ENCODE measurements at regions not wholly inside any gene's neighbourhood (a gene's known extent, or its start where the extent isn't known, plus 50 kb on each side); places are given as distances from the start of the nearest gene placed in this dataset.

DNA sequence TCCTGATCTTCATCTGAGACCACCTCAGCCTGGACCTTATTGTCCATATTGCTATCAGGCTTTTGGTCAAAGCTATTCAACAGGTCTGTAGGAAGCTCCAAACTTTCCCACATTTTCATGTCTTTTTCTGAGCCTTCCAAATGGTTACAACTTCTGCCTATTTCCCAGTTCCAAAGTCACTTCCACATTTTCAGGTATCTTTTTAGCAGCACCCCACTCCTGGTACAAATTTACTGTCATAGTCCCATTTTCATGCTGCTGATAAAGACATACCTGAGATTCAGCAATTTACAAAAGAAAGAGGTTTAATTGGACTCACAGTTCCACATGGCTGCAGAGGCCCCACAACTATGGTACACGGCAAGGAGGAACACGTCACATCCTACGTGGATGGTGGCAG, 815.5 kb downstream of the KCNJ2 start:
- Histone ChIP-seq H2BK120ac (replicated peaks; ENCODE audit: low read depth, low read length) (no peak overlapping the region), H3K4me1 (replicated peaks in 1 of 4; ENCODE audit: control insufficient read depth in 3 of 4, insufficient read depth in 4 of 4, low read length in 3 of 4) (peaks cover 0 to 10% (median 9%) of the 10 kb centered on the region in 4 experiments; a peak in 5 of 7 replicates), H3K14ac (ENCODE audit: insufficient read length) (no peak overlapping the region), H2BK12ac (ENCODE audit: low read depth, low read length) (no peak overlapping the region), H4K5ac (ENCODE audit: insufficient read length, low read depth, low read length) (no peak overlapping the region), H3K4ac (replicated peaks; ENCODE audit: insufficient read length, low read depth, low read length) (no peak overlapping the region), H4K91ac (replicated peaks; ENCODE audit: insufficient read length, low read length) (no peak overlapping the region), H3K79me2 (ENCODE audit: control insufficient read depth in 1 of 2, insufficient read depth in 2 of 2, low read length in 2 of 2) (no peaks in the 10 kb centered on the region), H4K20me1 (replicated peaks in 1 of 2; ENCODE audit: control insufficient read depth in 1 of 2, insufficient read depth in 2 of 2, low read length in 2 of 2) (no peaks in the 10 kb centered on the region), H3K9ac (replicated peaks in 1 of 4; ENCODE audit: extremely low read depth in 1 of 4, low read depth in 3 of 4, low read length in 3 of 4) (no peak overlapping the region), H3K27ac (ENCODE audit: low read depth, low read length) (no peak overlapping the region), H2BK5ac (ENCODE audit: low read depth, low read length) (no peak overlapping the region), H2AFZ (ENCODE audit: low read length) (no peak overlapping the region), H3K4me2 (ENCODE audit: insufficient read depth in 1 of 2, low read depth in 2 of 2, low read length in 2 of 2) (no peak overlapping the region), H3K18ac (ENCODE audit: extremely low read depth, low read length) (no peak overlapping the region), H3K4me3 (ENCODE audit: extremely low read depth in 1 of 4, insufficient read depth in 2 of 4, low read depth in 3 of 4, low read length in 4 of 4) (0 out of 8 replicates have a peak overlapping the region, but pooled peaks of 1 of the 4 experiments have one; percentile 9), H2BK15ac (ENCODE audit: low read length) (no peak overlapping the region), H3K36me3 (ENCODE audit: control insufficient read depth in 2 of 4, insufficient read depth in 4 of 4, low read length in 3 of 4) (peaks cover 0 to 9% (median 0%) of the 10 kb centered on the region in 4 experiments; a peak in 1 of 8 replicates), H3K27me3 (replicated peaks in 1 of 4; ENCODE audit: control insufficient read depth in 3 of 4, extremely low read depth in 1 of 4, insufficient read depth in 3 of 4, low read length in 3 of 4) (no peaks in the 10 kb centered on the region), H3K56ac (replicated peaks; ENCODE audit: insufficient read length, low read depth, low read length) (no peak overlapping the region), H3K23ac (ENCODE audit: insufficient read length) (no peak overlapping the region), H3K79me1 (ENCODE audit: low read depth, low read length) (no peaks in the 10 kb centered on the region), H2AK5ac (ENCODE audit: low read depth, low read length) (no peak overlapping the region), H3K9me3 (ENCODE audit: insufficient read depth in 2 of 2, low read depth in 1 of 2, low read length in 1 of 2) (peaks cover 24 to 31% of the 10 kb centered on the region in 2 experiments), H4K8ac (ENCODE audit: extremely low read depth, insufficient read depth, low read length) (no peak overlapping the region), H2BK20ac (ENCODE audit: low read length) (no peak overlapping the region), H3K23me2 (ENCODE audit: low read depth, low read length) (no peaks in the 10 kb centered on the region)
- ChIA-PET POLR2A (ENCODE audit: partially characterized antibody) (no interaction called here), CTCF (ENCODE audit: partially characterized antibody) (no interaction called here)
- DNase-seq (ENCODE audit: low read depth in 1 of 2, low spot score in 2 of 2) (no peak), FAIRE-seq (no peak)
- 81% methylated on average over 3 of the region's 3 CpGs; no CpG with 5 or more reads in 1 of the 2 experiments for WGBS, 2 experiments (ENCODE audit: extremely low coverage in 1 of 2, insufficient coverage in 1 of 2, insufficient read length in 1 of 2, insufficient replicate concordance in 2 of 2, low coverage in 1 of 2, low lambda C conversion rate in 2 of 2, missing lambda C conversion rate in 1 of 2)
- TF ChIP-seq, protein P1, sequence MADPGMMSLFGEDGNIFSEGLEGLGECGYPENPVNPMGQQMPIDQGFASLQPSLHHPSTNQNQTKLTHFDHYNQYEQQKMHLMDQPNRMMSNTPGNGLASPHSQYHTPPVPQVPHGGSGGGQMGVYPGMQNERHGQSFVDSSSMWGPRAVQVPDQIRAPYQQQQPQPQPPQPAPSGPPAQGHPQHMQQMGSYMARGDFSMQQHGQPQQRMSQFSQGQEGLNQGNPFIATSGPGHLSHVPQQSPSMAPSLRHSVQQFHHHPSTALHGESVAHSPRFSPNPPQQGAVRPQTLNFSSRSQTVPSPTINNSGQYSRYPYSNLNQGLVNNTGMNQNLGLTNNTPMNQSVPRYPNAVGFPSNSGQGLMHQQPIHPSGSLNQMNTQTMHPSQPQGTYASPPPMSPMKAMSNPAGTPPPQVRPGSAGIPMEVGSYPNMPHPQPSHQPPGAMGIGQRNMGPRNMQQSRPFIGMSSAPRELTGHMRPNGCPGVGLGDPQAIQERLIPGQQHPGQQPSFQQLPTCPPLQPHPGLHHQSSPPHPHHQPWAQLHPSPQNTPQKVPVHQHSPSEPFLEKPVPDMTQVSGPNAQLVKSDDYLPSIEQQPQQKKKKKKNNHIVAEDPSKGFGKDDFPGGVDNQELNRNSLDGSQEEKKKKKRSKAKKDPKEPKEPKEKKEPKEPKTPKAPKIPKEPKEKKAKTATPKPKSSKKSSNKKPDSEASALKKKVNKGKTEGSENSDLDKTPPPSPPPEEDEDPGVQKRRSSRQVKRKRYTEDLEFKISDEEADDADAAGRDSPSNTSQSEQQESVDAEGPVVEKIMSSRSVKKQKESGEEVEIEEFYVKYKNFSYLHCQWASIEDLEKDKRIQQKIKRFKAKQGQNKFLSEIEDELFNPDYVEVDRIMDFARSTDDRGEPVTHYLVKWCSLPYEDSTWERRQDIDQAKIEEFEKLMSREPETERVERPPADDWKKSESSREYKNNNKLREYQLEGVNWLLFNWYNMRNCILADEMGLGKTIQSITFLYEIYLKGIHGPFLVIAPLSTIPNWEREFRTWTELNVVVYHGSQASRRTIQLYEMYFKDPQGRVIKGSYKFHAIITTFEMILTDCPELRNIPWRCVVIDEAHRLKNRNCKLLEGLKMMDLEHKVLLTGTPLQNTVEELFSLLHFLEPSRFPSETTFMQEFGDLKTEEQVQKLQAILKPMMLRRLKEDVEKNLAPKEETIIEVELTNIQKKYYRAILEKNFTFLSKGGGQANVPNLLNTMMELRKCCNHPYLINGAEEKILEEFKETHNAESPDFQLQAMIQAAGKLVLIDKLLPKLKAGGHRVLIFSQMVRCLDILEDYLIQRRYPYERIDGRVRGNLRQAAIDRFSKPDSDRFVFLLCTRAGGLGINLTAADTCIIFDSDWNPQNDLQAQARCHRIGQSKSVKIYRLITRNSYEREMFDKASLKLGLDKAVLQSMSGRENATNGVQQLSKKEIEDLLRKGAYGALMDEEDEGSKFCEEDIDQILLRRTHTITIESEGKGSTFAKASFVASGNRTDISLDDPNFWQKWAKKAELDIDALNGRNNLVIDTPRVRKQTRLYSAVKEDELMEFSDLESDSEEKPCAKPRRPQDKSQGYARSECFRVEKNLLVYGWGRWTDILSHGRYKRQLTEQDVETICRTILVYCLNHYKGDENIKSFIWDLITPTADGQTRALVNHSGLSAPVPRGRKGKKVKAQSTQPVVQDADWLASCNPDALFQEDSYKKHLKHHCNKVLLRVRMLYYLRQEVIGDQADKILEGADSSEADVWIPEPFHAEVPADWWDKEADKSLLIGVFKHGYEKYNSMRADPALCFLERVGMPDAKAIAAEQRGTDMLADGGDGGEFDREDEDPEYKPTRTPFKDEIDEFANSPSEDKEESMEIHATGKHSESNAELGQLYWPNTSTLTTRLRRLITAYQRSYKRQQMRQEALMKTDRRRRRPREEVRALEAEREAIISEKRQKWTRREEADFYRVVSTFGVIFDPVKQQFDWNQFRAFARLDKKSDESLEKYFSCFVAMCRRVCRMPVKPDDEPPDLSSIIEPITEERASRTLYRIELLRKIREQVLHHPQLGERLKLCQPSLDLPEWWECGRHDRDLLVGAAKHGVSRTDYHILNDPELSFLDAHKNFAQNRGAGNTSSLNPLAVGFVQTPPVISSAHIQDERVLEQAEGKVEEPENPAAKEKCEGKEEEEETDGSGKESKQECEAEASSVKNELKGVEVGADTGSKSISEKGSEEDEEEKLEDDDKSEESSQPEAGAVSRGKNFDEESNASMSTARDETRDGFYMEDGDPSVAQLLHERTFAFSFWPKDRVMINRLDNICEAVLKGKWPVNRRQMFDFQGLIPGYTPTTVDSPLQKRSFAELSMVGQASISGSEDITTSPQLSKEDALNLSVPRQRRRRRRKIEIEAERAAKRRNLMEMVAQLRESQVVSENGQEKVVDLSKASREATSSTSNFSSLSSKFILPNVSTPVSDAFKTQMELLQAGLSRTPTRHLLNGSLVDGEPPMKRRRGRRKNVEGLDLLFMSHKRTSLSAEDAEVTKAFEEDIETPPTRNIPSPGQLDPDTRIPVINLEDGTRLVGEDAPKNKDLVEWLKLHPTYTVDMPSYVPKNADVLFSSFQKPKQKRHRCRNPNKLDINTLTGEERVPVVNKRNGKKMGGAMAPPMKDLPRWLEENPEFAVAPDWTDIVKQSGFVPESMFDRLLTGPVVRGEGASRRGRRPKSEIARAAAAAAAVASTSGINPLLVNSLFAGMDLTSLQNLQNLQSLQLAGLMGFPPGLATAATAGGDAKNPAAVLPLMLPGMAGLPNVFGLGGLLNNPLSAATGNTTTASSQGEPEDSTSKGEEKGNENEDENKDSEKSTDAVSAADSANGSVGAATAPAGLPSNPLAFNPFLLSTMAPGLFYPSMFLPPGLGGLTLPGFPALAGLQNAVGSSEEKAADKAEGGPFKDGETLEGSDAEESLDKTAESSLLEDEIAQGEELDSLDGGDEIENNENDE (IDR thresholded peaks at IDR 0.05; ENCODE audit: insufficient replicate concordance, low read length), result no peak
